HG03159 (cell line): ENCODE measurements at regions not wholly inside any gene's neighbourhood (a gene's known extent, or its start where the extent isn't known, plus 50 kb on each side); places are given as distances from the start of the nearest gene placed in this dataset.
A peak's percentile ranks its signal among the peaks of the same experiment; 100 is the strongest.

Experiments used
- ATAC-seq: cut with Tn5 transposase; IDR thresholded peaks from one replicate; pipeline ENCODE4 v1.9.1; 2021; ENCODE audit warnings: mild to moderate bottlenecking, moderate library complexity; ENCODE audit not compliant: unreplicated experiment

DNA sequence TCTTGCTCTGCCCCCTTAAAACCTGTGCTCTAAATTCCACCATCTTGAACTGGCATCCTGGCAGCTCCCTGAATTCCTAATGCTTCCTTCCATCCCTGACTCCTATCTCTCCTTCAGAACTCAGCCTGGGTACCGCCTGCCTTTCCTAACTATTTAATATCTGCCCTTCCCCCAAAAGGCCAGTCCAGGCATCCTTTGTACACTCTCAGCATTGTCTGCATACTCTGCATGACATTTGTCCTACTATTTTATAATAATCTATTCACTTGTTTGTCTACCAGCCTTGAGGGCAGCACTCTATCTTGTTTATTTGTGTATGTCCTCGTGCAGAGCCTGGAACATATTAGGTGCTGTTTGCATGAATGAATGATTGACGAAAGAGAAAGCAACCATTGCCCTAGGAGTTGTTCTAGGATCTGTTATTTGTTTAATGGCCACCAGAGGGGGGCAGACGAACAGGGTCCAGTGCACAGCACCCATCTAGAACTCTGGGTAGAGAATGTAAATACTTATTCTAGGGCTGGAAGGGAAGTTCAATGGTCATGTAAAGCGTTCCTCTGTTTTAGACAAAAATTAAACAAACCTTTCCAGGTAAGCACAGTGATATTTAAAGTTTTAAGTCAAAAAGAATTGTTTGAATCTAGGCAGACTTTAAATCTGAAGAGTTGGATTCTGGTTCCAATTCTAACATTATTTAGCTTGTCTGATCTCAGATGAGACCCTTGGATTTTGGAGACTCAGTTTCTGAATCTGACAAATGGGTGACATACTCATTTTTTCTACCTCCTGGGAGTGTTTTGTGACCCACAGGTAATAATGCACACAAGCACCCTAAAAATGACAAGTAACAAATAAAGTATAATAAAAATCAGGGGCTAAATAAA is 125.8 kb upstream of the GALNT15 start:
- peak; percentile 98 for ATAC-seq

DNA sequence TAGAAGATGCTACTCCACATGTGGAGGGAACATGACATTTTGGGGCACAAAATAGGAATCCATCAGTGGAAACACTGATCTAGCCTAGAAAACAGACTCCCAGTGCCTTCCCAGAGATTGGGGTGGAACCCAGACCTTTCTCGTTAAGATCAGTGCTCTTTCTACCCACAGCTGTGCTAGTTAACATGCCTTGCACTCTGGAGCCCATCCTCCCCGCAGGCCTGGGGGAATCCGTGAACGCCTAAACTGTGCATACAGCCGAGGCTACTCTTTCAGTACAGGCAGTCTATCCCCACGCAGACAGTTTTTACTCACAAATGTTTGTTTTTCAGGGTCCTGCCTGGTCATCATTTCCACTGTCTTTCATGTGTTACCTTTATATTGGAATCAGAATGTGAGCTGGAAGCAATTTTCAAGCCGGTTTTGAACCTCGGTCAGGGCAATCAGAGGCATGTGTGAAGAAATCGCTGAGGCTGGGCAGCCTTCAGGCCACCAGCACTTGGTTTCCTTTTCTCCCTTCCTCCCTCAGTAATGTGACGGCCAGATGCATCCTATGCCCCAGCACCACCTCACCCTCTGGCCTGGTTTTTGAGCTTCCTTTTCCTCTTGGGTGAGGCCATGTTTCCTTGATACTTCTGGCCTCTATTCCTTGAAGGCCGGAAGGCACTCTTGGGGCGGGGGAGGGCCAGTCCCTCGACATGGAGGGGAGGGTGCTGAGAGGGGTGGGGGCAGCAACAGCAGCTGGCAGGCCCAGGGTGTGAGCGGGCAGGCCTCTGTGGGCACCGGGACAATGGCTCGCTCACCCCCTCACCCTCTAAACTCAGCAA is 123.6 kb upstream of the GALNT15 start:
- ATAC-seq, result no peak

DNA sequence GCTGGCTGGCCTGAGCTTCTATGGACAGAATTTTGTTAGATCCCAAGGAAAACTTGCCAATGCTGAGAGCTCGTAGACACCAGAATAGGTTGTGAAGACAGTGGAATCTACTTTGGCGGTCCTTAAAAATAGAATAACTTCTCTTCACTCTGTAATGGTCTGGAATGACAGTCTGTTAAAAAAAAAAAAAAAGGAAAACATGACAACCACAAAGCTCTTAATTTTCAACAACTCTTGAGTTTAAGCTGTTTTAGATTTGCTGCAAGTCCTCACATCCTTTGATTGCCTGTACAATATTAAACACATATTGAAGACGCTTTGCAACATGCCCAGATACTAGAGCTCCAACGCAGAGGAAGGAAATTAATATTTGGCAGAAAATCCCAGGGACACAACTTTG is 122.8 kb upstream of the GALNT15 start:
- no peak for ATAC-seq

DNA sequence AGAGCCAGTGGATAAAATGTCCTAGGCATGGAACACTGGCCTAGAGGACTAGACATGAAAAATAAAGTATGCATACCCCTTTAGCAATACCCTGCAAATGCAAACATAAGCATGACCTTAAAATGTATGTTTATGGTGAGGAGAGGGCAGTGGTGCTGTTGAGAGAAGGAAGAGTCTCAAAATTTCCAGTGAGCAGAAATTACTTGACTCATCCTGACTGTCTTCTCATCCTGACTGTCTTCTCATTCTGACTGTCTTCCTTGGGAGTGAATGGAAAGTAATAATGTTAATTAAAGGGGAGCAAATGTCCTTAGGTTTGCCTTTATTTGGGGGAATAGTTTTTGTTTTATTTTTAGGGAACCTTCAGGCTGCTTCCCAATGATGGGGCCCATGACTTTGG is 121.5 kb upstream of the GALNT15 start:
- no peak for ATAC-seq

DNA sequence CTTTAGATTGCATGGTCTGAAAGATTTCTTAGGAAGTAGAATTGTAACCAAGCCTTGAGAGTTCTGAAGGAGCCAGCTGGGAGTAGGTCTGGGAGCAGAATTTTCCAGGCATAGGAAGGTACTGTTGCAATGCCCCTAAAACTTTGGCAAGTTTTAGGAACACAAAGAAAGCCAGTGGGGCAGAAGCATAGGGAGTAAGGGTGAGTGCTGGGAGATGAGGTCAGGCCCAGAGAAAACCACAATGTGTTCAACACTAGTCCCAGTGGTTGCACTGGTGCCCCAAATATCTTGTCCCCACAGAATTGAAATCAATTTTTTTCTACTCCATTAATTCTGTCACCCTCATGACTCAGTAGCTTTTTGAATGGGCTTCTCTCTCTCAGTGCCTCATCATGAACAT is 120.7 kb upstream of the GALNT15 start:
- no peak for ATAC-seq

DNA sequence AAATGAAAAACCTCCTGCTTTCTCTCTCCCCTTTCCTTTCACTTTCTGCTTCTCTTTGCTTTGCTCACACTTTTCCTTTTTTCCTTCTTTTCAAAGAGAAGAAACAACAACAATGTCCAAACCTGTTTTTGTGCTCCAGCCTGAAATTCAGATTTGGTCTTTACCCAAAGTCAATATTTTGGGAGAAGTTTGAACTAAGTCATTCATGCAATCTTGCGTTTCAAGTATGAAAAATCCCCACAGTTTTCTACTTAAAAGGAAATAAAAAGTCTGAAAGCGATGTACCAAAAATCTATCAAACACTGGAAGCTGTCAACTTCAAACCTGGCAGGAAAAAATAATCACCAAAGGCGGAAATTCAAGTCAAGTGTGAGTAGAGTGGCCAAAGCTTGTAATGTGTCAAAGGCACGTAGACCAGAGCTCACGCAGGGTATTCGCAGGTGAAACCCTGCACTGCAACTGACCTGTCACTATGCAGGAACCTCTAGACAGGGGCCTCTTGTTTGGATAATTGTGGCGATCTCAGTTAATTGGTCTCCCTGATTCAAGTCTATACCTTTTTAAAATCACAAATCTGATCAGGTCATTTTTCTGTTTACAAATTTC is 118.8 kb upstream of the GALNT15 start:
- no peak for ATAC-seq

DNA sequence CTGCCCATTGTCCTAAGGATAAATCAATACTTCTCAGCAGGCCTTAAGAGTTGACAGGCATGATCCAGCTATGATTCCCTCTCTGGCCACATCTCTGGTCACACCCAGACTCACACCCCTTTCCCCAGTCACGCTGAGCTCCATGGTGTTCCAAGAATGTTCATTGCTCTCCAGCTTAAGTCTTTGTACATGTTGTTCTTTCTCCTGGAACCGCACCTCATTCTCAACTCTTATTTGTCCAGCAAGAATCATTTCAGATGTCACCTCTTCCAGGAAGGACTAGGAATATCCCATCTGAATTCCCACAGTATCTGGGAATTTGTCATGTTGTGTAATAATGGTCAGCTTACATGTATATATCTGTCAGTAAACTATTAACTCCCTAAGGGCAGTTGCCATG is 118.3 kb upstream of the GALNT15 start:
- ATAC-seq, result no peak

DNA sequence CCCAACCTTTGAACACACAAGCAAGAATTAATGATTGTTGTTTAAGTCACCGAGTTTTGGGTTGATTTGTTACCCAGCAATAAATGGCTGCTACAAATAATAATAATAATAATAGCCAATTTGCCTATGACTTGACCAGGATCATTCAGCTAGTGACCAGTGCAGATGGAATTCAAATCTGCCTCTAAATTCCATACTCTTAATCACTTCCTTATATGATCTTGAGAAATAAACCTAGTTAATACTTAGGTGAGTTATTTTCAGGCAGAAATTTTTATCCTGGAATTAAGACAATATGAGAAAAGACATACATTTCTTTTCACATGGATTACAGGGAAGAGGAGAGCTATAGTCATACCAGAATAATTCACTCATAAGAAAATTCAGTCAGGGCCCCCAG is 116.0 kb upstream of the GALNT15 start:
- no peak for ATAC-seq

DNA sequence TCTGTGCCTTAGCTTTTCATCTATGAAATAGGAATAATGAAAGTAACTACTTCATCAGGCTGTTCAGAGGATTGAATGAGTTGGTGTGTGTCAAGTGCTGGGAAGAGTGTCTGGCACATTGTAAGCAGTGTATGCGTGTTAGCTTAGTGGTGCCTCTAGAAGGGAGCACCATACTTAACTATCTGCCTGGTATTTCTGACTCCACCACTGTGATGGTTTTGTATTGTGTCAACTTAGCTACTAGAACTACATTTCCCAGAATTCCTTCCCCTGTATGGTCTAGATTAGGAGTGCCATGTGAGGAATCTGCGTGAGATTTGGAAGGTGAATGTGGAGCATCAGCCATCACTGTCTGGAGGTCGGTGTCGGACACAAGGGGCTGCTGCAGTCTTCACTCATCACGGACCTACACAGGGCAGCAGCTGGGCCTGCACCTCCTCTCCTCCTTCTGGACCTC is 115.4 kb upstream of the GALNT15 start:
- no peak for ATAC-seq

DNA sequence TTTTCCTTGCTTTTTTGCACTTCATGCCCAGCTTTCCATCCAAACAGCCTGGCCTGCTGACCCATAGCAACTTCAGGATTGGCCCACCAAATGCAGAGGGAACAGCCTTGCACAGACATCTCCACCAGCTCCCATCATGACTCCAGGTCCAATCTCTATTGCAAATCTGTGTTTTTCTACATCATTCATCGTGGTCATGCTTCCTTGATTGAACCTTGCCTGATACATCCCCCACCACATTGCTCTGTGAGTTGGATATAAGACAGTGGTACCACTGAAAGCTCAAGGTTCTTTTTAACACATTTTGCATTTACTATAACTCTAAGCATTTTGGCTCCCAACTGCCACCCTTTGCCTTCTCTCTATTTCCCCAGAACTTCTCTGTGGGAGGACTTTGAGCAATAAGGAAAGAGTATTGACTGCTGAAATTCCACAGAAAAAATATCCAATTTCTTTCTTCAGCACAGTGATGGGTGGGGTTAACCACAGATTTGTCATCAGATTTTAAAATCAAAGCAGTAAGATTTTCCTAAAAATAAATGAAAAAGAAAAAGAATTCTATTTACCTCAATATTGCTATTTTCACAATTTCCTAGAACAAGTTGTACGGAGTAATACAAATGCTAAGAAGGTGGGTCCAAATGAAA is 114.6 kb upstream of the GALNT15 start:
- ATAC-seq, result no peak

DNA sequence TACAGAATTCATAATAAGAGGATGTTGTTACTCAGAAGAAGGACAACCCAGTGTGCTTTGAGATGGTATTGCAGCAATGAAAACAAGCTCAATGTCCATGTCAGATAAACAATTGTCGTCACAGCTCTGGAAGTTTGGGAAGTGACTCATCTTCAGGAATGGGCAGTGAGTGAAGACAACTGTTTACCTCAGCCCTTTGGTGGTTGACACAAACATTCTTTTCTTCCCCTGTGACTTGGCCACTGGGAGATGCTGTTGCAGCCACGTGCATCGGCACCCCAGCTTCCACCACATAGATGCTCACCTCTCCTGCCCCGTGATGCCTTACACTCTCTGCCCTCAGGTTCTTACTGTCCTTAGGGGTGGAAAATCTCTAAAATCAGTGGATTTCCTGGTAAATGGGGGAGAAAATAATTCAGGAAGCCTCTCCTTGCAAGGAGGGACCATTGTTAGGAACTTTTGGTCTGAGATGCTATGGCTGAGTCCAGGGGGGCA is 114.1 kb upstream of the GALNT15 start:
- ATAC-seq, result no peak

DNA sequence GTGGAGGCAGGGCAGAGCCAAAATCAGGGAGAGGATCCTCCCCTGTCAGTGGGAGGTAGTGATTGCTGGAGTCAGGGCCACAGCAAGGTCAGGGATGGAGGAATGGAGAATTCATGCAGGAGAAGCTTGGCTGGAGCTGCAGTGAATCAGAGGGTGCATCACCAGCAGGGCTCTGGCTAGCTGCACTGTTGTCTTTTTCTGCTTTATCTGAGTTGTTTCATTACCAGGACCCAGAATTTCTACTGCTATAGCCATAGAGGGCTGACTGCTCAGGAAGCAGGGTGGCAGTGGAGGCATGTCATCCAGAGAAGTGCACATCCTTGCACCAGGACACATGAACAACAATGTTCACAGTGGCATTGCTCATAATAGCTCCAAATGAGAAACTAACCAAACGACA is 113.5 kb upstream of the GALNT15 start:
- ATAC-seq, result no peak

DNA sequence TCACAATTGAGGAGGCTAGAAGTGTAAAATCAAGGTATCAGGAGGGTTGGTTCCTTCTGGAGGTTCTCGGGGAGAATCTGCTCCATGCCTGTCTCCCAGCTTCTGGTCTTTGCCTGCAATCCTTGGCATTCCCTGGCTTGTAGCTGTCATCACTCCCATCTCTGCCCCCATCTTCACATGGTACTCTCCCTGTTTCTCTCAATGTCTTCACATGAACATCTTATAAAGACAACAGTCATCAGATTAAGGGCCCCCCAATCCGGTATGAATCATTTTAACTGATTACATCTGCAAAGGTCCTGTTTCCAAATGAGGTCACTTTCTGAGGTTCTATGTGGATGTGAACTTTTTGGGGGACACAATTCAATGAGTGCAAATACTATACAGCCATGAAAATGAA is 113.0 kb upstream of the GALNT15 start:
- no peak for ATAC-seq

DNA sequence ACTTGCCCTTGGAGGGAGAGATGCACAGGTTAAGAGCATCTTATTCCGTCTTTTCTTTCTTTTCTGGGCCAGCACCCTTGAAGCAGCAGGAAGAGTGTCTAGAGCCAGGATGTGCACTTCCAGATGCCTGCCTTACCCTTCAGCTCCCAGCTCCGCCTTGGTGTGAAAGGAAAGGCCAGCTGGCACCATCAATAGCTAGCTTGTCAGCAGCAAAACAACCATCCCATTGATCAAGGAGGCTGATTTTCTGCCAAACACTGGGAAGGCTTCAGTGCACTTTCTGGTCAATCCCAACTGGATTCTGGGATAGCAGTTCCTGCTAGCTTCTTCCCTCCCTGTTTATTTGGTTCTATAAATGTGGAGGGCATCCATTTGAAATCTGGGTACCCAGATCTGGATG is 110.9 kb upstream of the GALNT15 start:
- ATAC-seq, result no peak

DNA sequence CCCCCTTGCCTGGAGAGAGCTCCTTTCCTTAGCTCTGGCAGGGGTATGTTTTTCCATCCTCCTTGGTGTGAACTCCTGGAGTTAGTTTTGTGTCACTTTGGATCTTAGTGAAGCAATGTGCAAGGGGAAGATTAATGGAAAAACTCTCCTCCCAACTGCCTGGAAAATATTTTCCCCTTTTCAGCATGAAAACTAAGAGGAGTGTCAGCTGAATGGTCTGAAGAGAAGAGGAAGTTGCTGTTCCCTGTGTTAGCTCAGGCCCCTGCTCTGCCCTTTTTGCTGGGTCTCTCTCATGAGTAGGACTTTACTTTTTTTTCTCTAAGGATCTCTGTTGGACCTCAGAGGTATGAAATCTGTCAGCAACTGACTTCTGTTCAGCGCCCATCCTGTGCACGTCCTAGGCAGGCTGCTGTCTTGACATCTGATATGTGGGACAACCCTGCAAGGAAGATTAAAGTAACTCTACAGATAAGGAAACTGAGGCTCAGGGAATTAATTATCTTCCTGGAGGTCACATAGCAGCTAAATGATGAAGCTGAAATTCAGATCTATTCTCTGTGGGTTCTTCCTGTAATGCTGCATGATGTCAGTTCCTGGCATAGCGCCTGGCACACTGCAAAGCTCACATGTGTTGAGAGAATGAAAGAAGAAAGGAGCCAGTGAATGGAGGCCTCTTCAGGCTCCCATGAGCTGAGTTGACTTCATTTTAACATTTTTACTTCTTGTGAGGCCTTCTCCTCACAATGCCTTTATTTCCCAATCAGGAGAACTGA is 109.7 kb upstream of the GALNT15 start:
- ATAC-seq, result no peak

DNA sequence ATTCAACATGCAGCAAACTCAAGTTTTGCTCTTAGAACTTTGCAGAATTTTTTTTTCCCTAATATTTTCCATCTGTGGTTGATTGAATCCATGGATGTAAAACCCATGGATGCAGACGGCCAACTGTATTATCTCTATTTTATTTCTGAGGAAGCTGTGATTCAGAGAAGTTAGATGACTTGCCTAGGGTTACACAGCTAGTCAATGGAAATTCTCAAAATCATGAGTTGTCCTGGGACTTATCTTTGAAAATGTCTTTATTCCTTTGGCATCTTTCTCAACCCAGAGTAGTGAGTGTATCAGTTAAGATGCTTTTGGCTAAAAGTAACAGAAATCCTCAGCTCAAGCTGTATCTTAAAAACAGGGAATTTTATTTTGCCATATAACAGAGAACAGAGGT is 107.9 kb upstream of the GALNT15 start:
- no peak for ATAC-seq

DNA sequence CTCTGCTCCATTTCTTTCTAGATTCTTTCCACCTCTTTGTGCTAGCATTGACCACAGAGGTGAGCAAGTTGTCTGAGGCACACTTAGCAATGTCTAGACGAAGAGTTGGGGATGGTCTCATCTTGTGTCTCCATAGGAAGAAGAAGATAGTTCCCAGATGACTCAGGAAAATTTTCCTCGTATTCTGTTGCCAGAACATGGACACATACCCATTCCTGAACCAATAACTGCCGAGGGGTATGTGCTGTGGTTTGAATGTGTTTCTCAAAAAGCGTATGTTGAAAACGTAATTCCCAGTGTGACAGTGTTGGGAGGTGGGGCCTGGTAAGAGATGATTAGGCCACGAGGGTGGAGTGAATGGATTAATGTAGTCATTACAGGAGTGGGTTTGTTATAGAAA is 107.5 kb upstream of the GALNT15 start:
- ATAC-seq, result no peak

DNA sequence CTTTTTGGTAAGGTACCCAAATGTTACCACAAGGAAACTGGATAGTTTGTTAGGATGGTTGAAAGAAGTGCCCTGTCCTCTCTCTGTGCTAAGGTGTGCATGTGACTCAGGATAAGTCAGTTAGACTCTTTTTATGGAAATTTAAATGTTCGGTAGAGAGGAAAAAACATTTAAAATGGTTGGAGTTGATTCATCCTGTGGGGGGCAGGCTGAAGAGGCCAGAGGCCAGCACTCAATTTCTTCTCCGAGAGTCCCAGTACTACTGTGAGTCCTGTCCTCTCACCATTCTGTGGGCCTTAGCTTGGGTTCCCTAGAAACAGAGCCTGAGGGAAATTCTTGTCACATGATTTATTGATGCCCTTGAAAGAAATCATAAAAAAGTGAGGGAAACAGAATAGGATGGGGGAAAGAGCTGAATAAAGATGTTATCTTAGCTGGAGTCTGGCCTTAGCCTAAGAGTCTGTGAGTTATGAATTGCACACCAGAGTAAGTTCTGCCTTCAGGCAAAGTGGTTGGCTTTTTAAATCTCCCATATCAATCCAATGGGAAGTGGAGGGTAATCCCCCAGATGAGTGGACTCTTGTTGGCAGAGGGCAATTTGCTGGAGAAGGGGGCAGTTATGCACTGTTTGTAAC is 106.5 kb upstream of the GALNT15 start:
- ATAC-seq, result no peak

DNA sequence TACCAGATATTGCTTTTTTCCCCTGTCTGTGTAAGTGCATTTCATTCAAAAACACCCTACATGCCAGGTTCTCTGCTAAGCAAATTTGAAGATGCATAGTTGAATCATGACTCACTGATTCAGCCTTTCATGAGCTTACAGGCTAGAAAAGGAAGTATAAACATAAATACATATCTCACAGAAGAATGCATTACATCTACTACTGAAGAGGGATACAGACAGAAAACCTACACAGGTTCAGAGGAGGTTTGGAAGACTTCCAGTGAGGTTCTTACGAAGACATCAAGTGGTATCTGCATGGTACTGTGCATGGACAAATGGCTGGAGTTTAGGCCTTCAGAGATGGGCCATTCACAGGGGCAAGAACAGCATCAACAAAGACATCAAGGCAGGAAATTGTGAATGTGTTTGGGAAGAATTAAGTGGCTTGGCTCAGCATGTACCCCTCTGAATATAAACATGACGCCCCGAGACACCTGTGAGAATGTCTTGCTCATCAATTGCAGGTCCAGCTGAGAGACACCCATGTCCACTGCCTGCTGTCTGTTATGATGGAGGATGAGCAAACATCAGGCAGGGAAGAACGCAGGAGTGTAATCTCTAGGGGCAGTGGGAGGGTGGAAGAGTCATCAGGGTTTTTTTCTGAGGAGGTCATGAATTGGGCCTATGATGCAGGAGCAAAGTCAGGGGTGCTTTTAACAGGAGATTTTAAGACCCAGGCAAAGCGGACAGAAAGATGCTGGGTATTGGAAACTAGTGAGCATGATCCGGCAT is 105.1 kb upstream of the GALNT15 start:
- ATAC-seq, result no peak
